NB4 (cell line): ENCODE measurements at regions not wholly inside any gene's neighbourhood (a gene's known extent, or its start where the extent isn't known, plus 50 kb on each side); places are given as distances from the start of the nearest gene placed in this dataset.
"Not testable (repeated sequence)": the region's sequence is repeated elsewhere in the genome, so short reads cannot be mapped to it uniquely, and the experiment has no call there.

Source experiments
- CTCF ChIP-seq: IDR thresholded peaks from one replicate; pipeline ENCODE4 v1.5.1; 2012; ENCODE audit warnings: low read depth, low read length
- MAX ChIP-seq: IDR thresholded peaks from 2 replicates; pipeline ENCODE4 v1.6.1; 2011; ENCODE audit warnings: low read depth, low read length
- MYC ChIP-seq: IDR thresholded peaks from 2 replicates; pipeline ENCODE4 v1.6.1; 2011; ENCODE audit warnings: low read depth, low read length
- POLR2A ChIP-seq: IDR thresholded peaks from 2 replicates; pipeline ENCODE4 v1.6.1; 2011; ENCODE audit warnings: mild to moderate bottlenecking; ENCODE audit not compliant: insufficient read length; ENCODE audit errors: extremely low read depth

- not testable (repeated sequence) for TF ChIP-seq CTCF, POLR2A, MAX, MYC
Measured at GRCh38 chr21:23548924-23549323, 2058.4 kb downstream of the MRPL39 start.
